MV-4-11 (cell line): ENCODE measurements at regions not wholly inside any gene's neighbourhood (a gene's known extent, or its start where the extent isn't known, plus 50 kb on each side); places are given as distances from the start of the nearest gene placed in this dataset.
"Not testable (repeated sequence)": the region's sequence is repeated elsewhere in the genome, so short reads cannot be mapped to it uniquely, and the experiment has no call there.

ENCODE experiments used
- DNase-seq: peaks from one replicate; lab custom pipeline; 2025; lab: John Stamatoyannopoulos, UW

- DNase-seq = no peak
These were observed 174.3 kb downstream of the CPS1 start for GRCh38 chr2:210730672-210731071.

DNA sequence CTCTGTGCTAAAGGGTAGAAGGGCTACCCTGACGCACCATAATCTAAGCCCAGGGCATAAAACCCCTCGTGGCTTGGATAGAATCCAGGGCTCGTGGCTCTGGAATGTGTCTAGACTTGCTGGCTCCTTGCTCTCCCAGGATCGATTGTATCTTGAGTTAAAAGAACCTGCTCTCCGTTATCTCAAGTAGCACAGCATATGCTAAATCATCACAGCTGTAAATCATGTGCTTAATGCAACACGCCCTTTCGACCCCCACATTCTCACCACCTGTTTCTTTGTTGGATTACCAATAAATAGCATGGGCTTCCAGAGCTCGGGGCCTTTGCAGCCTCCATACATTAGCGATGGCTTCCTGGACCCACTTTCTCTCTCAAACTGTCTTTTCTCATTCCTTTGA, 190.4 kb downstream of the CPS1 start:
- not testable (repeated sequence) for DNase-seq

DNA sequence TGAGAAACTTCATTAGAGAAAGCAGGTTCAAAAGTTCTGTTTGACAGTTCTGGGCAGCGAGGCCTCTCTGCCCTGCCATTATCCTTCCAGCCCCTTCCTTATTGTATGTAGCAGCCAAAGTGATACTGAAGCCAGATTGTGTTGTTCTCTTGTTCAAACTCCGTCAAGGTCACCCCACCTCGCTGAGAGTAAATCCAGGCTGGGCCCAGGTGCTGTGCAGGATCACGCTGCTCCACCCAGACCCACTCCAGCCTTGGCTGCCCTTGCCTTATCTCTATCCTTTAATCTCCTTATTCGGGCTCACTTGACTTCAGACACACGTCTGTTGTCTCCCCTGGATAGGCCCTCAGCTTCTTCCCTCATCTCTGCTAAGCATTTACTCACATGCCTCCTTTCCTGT, 196.1 kb downstream of the CPS1 start:
- no peak for DNase-seq

DNA sequence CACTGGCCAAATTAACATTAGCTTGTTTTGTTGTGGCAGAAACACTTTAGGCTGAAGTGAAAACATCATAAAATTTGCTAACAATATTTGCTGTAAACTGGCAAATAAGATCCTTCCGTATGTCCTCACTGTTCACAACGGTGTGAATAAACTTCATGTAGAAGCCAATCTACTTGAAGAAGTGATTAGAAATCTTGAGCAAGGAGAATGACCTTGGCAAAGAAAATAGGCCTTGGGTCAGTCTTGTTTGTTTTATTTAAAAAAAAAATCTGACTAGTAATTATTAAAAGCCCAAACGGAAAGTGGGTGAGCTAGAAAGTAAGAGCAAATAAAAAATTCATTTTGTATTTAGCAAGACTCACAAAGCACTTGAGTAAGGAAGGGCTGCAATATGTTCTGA, 197.0 kb downstream of the CPS1 start:
- no peak for DNase-seq

DNA sequence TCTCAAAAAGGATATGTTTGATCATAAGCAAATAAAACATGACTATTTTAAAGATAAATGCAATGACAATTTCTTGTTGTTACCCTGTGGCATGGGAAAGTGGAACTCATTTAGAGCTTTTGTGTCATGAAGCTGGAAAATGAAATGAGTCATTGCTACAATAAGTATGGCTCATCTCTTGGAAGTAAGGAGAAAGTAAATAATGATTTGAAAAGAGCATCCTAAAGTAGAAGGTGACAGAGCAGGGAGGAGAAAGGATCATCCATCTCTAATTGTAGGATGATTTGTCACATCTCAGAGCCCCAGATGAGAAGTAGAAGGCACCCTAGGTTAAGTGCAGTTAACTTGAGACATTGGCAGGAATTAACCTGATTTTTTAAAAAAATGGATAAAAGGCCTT, 200.5 kb downstream of the CPS1 start:
- no peak for DNase-seq

GRCh38 chr2:210762604-210763588, 206.5 kb downstream of the CPS1 start:
- no peak for DNase-seq

DNA sequence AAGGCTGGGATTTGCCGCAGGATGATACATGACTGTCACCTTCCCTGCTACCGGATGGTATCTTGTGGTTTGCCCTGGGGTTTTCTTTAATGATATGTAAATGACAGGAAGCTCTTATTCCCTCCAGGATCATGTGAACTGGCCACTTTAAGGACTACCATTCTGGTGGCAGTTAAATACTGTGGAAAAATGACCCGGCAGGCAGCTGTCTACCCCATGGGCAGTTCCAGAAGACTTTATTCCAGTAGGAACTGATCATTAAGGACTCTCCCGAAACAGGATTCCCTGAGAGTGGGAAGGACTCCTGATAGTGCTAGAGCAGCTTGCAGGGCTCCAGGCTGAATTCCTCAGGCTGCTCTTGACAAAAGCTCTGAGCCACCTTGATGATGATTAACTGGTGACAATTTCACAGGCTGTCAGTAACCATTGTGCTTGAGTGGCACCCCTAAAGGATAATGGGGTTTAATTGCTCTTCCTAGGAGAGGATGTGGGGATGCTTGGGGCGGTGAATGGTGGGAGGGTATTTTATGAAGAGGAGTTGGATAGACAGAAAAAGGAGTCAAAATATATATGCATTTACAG, 212.0 kb downstream of the CPS1 start:
- DNase-seq = no peak

DNA sequence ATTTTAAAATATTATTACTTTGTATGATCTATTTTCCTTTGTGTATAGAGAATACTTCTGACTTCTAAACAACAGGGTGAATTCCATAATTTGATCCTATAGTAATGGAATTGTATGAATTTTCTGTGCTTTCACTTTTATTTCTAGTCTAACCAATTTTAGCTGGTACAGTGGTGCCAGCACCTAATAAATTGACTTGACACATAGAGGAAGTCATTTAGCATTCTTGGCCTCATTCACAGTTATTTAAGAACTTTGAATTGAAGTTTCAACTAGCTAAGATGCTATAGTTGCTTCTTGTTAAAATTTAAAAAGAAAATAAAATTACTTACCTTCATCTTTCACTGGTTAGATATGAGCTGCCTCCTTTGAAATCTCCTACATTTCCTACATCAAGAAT, 220.4 kb downstream of the CPS1 start:
- DNase-seq = no peak

DNA sequence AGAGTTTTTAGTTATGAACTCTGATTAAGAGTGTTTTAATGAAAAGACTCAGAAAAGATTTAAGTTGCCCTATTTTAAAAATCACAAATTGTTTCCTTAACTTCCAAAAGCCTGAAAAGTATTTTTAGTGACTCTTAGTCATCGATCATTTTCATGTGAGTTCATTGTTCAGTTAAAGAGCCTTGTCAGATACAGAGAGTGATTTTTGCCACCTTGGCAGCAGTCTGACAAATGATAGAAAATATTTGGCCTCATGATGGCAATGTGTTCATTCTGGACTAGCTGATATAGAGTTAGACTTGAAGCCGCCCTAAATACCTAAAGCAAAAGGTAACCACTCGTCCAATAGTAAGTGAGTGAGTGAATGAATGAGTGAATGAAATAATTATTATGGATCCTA, 225.8 kb downstream of the CPS1 start:
- DNase-seq = no peak

GRCh38 chr2:210787831-210788230, 231.4 kb downstream of the CPS1 start:
- not testable (repeated sequence) for DNase-seq

DNA sequence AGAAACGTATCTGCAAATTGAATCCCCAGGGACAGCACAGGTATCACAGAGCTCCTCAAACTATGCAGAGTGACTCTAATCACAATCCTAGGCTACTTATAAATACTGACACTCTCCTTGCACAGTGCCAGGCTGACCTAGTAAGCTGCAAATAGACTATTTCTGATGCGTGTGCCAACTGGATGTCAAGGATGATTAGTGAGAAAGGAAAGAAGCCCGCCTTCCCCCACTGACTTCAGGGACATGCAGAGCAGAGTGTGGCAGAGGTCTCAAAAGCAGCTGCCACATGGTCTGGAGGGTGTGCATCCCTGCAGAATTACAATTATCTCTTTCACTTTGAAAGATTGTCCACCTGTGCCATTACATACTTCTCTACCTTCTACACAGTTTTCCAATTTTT, 235.6 kb downstream of the CPS1 start:
- no peak for DNase-seq

DNA sequence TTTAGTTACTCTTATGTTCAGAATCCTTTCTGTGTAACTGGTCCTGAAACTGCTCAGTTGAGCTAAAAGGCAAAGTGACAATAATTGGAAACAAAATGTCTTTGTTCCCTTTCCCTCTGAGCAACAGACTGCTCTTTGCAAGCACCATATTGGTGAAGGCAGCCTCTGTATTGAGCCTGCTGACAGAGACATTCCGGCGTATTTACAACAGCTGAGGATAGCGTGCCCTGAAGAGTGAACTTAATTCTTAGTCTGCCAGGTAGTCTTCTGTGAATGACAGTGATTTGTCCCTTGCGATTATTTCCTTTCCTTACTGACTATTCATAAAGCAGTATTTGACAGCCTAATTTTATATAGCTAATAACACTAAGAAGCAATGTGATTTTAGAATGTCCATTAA, 239.1 kb downstream of the CPS1 start:
- no peak for DNase-seq

DNA sequence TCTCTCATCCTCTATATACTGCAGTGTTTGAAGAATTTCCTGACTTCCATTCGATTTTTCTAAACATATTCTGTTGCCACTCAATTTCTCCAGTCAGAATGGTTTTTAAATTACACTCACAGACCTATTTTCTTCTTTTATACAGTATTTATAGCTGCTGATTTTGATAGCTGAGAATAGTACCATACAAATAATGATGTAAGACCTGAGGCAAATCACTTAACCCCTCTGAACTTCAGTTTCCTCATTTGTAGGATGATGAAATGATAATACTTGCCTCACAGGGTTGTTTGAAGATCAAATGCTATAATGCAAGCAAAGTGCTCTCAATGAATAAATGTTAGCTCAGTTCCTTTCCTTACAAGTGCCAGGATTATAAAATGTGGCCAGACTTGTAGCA, 241.8 kb downstream of the CPS1 start:
- DNase-seq = peak; percentile 7

DNA sequence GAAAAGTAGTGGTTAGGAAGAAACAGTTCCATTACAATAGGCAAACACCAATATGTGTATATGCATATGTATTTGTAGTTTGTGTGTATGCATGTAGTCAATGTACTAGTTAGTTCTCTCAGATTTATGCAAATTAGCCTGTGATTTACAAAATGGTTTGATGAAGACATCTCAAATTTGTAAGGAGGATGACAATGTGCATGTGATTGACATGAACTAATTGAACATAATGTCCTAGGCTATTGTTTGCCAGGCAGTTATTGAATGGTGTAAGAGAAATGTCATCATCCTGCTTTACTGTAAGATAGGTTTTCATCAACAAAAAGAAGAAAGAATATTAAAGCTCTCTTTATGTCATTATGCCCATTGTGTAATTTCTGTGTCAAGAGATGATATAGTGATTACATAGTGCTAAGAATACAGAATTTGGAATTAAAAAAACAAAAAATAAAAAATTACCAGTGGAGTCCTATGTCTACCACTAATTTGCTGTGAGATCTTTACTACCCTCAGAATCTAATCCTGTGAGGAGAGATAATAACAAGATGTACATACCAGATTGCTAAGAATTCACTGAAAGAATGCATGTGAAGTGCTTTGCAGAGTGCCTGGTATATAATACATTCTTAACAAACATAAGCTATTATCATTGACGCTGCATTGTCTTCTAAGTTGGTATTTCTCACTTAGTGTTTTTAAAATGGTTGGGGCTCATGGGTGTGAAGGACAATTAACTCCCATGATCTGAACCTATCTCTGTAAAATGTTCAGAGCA, 258.0 kb downstream of the CPS1 start:
- DNase-seq = no peak

DNA sequence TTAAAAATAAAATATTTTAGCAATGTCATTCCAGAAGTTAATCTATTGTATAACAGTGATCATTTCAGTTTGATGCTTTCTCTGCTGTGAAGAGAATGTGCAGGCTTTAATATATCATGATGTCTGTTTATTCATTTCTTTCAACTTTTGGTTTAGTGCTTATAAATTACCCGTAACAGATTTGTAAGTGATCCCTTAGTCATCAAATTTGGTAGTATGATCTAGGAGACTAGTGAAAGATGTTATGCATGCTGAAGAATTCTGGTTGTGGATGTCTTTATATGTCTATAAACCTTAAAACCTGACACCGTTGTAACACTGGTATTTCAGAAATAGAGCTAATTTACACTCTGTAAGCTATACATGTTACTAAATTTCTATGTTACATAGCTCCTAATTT, 260.4 kb downstream of the CPS1 start:
- no peak for DNase-seq

- no peak for DNase-seq
These were observed 262.1 kb downstream of the CPS1 start for GRCh38 chr2:210818473-210818872.

GRCh38 chr2:210833403-210833802, 277.0 kb downstream of the CPS1 start:
- DNase-seq = no peak

DNA sequence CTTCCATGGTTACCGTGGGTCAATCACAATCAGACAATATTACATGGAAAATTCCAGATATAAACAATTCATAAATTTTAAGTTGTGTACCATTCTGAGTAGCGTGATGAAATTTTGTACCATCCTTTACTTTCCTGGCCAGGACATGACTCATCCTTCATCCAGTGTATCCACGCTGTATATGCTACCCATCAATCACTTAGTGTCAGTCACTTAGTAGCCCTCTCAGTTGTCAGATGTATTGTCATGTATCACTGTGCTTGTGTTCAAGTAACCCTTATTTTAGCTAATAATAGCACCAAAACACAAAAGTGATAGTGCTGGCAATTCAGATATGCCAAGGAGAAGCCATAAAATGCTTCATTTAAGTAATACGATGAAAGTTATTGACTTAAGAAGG, 282.6 kb downstream of the CPS1 start:
- DNase-seq = no peak

GRCh38 chr2:210839450-210839849, 283.1 kb downstream of the CPS1 start:
- no peak for DNase-seq

GRCh38 chr2:210842896-210843295, 286.5 kb downstream of the CPS1 start:
- no peak for DNase-seq

DNA sequence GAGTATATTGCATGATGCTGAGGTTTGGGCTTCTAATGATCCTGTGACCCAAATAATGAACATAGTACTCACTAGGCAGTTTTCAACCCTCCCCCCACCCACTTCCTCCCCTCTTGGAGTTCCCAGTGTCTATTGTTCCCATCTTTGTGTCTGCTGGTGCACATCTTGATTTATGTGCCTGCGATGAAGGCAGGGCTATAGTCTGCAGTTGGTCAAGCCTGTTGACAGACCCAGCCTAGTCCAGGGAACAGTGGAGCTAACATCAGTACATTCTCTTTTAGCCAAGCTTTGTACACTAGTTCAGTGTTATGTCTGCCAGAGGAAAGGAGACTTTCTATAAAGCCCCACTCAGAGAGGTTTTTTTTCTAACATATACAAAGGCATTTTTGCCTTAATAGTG, 287.6 kb downstream of the CPS1 start:
- DNase-seq = no peak

DNA sequence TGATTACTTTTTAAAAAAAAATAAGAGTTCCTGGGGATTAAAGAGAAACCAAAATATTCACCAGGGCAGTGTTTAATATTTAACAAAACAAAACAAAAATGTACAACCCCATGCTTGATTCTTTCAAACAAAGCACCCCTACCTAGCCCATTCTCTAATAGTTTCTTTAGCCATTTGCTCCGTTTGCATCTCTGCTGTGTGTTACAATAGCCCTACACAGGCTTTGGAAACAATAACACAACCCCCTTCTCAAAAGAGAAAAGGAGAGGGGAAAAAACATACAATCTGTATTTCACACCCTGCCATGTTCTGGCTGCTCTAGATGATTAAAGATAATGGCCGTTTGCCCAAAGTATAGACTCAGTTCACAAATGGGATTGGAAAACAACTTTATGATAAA, 302.9 kb downstream of the CPS1 start:
- DNase-seq = no peak

- DNase-seq = no peak
These were observed 303.9 kb downstream of the CPS1 start for GRCh38 chr2:210860276-210860675.
